HPDE6-E6E7 (cell line): ENCODE measurements at regions not wholly inside any gene's neighbourhood (a gene's known extent, or its start where the extent isn't known, plus 50 kb on each side); places are given as distances from the start of the nearest gene placed in this dataset.

Source experiments
- DNase-seq: peaks from one replicate; pipeline ENCODE4 v3.0.0; 2011; ENCODE audit warnings: missing footprints; ENCODE audit errors: extremely low spot score

DNA sequence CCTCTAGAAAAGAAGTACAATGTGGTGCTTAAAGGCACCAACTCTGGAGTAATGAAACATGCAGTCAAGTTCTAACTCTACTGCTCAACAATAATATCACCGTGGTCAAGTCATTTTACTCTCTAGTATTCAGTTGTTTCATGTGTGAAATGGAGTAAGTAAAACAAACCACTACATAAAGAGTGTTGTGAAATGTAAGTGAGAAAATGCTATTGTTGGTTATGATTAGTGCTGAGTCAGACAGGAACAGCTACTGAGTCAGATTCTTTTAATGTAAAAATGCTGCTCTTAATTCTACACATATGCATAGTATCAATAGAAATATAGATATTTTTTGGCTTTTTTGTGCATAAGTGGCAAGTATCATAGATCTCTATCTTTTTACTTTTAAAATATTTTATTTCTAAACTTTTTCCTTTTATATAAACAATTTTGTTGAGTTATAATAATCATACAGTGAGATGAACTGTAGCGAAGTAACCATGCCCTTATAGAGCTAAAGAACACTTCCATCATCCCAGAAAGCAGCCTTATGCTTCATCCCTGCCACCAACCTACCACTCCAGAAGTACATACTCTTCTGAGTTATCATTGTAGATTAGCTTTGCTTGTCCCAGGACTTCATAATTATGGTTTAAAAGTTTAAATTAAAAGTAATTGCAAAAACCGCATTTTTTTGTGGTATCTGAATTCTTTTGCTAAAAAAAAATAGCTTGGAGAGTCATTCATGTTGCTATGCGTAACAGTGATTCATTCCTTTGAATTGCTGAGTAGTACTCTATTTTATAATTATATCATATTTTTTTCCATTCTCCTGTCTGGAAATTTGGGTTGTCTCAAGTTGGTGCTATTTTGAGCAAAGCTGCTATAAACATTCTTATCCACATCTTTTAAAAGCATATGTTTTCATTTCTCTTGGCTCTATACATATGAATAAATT lies 548.2 kb upstream of the CLINT1 start:
- peak; percentile 63 for DNase-seq

GRCh38 chr5:158398360-158399201 lies 539.6 kb upstream of the CLINT1 start:
- no peak for DNase-seq

DNA sequence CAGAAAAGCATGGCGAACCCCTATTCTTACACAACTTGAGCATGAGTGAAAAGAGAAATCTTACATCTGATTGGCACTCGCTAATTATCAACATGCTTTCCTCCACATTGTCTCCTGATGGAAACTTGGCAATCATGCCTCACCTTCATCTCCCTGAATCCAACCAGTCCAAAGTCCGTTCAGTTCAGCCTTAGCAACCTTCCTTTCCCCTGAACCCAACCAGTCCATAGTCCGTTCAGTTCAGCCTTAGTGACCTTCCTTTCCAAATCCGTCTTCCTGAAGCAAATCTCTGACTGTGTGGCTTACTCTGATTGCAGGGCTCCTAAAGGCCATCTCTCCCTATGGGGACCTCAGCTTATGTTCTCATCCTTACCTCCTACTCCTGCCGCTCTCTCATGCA lies 538.3 kb upstream of the CLINT1 start:
- DNase-seq, result no peak

GRCh38 chr5:158394102-158394501 lies 535.2 kb upstream of the CLINT1 start:
- no peak for DNase-seq

DNA sequence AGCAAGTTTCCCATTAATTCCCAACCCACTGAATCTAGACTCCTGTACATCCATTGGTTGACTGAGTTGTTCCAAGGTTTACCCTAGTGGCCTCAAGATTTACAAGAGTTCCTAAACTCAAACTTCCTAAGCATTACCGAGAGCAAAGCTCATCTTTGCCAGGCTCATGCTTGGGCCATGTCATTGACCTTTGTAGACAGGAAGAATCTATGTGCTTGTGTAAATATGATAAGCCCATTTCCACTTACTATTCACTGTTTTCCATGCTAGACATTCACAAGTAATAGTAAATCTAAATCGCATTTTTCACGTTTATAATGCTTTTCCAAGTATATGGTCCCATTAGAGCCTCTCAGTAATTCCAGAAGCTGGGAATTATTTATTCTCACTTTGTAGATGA lies 534.5 kb upstream of the CLINT1 start:
- no peak for DNase-seq

- no peak for DNase-seq
Measured at GRCh38 chr5:158392753-158393152, 533.8 kb upstream of the CLINT1 start.

- DNase-seq, result no peak
Measured at GRCh38 chr5:158390577-158390976, 531.6 kb upstream of the CLINT1 start.

DNA sequence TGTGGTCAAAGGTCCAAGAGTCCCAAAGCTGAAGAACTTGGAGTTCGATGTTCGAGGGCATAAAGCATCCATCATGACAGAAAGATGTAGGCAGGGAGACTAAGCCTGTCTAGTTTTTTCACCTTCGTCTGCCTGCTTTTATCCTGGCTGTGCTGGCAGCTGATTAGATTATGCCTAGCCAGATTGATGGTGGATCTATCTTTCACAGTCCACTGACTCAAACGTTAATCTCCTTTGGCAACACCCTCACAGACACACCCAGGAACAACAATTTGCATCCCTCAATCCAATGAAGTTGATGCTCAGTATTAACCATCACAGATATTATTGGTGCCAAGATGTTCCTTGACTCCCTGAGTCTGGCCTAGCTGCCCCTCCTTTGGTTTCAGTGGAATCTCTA lies 530.8 kb upstream of the CLINT1 start:
- DNase-seq, result no peak

DNA sequence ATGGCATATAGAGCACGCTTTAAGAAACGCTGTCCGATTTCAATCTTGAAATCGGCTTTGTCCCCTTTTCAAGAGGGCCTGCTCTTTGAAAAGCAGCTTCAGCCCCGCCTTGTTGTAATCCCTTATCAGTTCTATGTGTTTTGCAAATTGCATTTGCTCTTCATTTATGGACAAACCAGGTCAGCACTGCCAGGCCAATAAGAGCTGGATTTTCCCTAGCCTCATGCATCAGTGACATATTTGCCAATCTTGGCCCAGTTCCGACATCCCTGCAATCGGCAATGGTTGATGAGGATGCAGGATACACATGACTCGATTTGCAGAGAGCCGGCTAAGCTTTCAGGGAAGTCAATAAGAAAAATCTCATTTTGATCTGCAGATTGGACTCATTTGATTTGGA lies 529.1 kb upstream of the CLINT1 start:
- no peak for DNase-seq

- no peak for DNase-seq
Measured at GRCh38 chr5:158387499-158387898, 528.6 kb upstream of the CLINT1 start.

- DNase-seq, result no peak
Measured at GRCh38 chr5:158385982-158386381, 527.0 kb upstream of the CLINT1 start.

- DNase-seq, result peak; percentile 74
Measured at GRCh38 chr5:158384535-158385481, 525.9 kb upstream of the CLINT1 start.

DNA sequence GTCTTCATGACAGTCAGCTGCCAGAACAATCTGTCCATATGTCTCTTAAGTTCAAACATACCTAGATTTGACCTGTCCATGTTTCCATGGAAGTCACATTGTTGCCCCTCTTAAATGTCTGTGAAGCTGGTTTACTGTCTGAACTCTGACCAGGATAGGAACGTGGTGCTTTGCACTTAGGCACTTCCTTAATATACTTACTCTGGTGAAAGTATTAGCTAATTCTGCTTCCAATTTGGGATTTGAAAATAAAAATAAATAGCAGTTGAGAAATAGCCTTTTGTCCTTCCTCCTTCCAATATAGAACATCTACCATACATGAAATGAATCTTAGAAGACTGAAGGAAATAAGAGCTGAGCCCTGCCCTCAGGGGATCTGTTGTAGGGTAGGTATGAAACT lies 524.5 kb upstream of the CLINT1 start:
- DNase-seq, result no peak

DNA sequence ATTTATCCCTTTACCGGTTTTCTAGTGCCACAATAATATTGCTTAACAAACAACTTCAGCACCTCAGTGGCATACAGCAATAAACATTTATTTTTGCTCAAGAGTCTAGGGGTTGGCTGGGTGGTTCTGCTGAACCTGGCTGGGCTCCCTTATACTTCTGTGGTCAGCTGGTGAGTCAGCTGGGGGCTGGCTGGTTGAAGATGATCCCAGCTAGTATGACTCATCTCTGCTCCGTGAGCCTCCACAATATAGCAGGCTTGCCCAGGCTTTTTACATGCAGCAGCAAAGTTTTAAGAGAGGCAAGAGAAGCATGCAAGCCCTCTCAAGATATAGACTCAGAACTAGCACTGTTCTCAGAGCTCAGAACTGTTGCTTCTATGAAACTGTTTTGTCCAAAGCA lies 523.5 kb upstream of the CLINT1 start:
- peak; percentile 92 for DNase-seq

DNA sequence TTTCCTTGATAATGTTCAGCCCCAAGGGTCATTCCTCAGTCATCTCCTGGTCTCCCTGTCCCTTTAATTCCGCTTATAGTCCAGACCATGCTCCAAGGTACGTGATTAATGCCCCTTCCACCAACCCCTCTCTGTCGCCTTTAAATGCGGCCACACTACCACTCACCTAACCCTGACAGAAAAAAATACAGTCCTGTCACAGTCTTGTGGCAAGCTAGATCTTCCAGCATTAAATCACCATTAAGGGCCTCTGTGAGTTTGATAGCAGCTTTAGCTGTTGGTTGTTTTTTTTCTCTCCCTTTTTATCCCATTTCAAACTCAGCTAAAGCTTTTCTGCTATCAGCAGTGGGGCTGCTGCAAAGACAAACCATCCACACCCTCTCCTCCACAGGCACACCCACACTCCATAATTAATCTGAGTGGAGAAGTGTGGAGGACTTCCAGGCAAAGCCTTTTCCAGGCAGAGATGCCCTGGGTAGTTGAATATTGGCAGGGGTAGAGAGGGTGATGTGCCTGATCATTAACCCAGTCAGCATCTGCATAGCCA lies 522.7 kb upstream of the CLINT1 start:
- DNase-seq, result no peak

- peak; percentile 46 for DNase-seq
Measured at GRCh38 chr5:158380661-158381060, 521.7 kb upstream of the CLINT1 start.

DNA sequence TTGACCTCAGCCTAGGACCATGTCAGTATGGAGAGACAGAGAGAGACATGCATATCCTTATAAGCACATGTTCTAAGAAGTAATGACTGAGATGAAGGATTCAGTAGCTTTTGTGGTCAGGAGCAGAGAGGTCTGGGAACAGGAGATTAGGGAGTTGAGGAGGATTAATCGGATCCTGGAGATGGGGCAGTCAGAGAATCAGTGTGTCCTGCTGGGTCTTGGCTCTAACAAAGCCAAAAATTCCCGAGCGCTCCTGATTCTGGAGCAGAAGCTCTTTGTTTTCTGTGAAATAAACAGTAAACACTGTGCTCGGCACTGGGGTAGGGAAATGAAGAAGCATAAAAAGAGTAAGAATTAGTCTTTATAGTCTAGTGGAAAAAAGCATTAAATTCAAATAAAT lies 520.0 kb upstream of the CLINT1 start:
- DNase-seq, result no peak

GRCh38 chr5:158376679-158377078 lies 517.7 kb upstream of the CLINT1 start:
- no peak for DNase-seq

DNA sequence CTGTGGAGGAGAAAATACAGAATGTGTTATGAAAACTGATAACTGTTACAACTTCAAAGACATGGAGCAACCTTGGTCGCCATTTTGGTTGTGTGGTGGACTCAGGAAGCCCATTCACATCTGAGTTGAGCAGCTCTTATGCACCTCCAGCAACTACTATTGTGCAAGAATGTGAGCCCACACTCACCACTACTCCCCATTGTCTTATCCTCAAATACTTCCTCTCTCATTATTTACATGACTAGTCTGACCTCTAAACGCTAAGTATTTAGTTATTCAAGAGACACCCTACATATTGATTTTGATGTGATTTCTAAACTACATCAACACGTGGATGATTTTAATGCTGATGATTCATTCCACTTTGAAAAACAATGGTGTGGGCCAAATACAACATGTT lies 516.6 kb upstream of the CLINT1 start:
- DNase-seq, result no peak

- DNase-seq, result no peak
Measured at GRCh38 chr5:158373608-158374395, 514.9 kb upstream of the CLINT1 start.

- no peak for DNase-seq
Measured at GRCh38 chr5:158369241-158369640, 510.3 kb upstream of the CLINT1 start.
